Psoas muscle (tissue), 7 donors: ENCODE measurements at regions not wholly inside any gene's neighbourhood (a gene's known extent, or its start where the extent isn't known, plus 50 kb on each side); places are given as distances from the start of the nearest gene placed in this dataset.

Experiments
- ATAC-seq, 4 donors: fragments of 200-7000 bp; cut with Tn5 transposase; one replicate each; pipeline ENCODE4 v1.9.1; 2020; ENCODE audit warnings: moderate library complexity in 3 of 4, mild to moderate bottlenecking in 2 of 4
- DNase-seq, 2 donors: peaks; one replicate each; pipeline ENCODE4 v3.0.0-alpha.2; 2020
- H3K27ac ChIP-seq: fragments of 200-600 bp; one replicate; pipeline ENCODE4 v1.8.0; 2022
- H3K27me3 ChIP-seq, 3 donors: fragments of 200-600 bp in 1 of 3; one replicate each; pipeline versions ENCODE4 v1.6.1 to v1.8.0; 2013 to 2022; ENCODE audit warnings: low read length in 2 of 3, mild to moderate bottlenecking in 2 of 3, moderate library complexity in 1 of 3; ENCODE audit not compliant: insufficient read depth in 3 of 3
- H3K36me3 ChIP-seq, 2 donors: fragments of 200-600 bp in 1 of 2; one replicate each; pipeline versions ENCODE4 v1.6.1 to v1.8.0; 2013 to 2022; ENCODE audit warnings: low read depth in 1 of 2, mild to moderate bottlenecking in 1 of 2, moderate library complexity in 1 of 2; ENCODE audit not compliant: insufficient read depth in 1 of 2
- H3K4me1 ChIP-seq: fragments of 200-600 bp; one replicate; pipeline ENCODE4 v1.8.0; 2022
- H3K4me3 ChIP-seq: fragments of 200-600 bp; one replicate; pipeline ENCODE4 v1.8.0; 2022; ENCODE audit warnings: mild to moderate bottlenecking
- H3K9me3 ChIP-seq: fragments of 200-600 bp; one replicate; pipeline ENCODE4 v1.8.0; 2022
- CTCF ChIP-seq: fragments of 200-600 bp; IDR thresholded peaks from one replicate; pipeline ENCODE4 v1.8.0; 2022; ENCODE audit warnings: antibody characterized with exemption
- WGBS, 3 donors: extraction: QIAGEN DNeasy Blood & Tissue Kit; methylation state at CpG; one replicate each; pipeline versions ENCODE4 v1.1.6 to v1.1.7; 2013; 5-methylcytosine and 5-hydroxymethylcytosine counted together
- intact Hi-C, 2 donors: fragments of 100-400 bp; cut with DNase I; formaldehyde crosslinking; loops; one replicate each; pipeline versions ENCODE4 v1.11.0 to v1.14.2; 2022
- donor health status: healthy with polysubstance abuse.
- donor health status: DM: no; HTN: no; CAD: no; lungs with moderate emphysema.
- donor health status: Bipolar disorder and iron deficiency.
- donor health status: healthy.
- donor health status: DM: yes; HTN: yes; CAD: no.
- donor health status: DM: no; HTN: no; CAD: no.
- donor health status: DM: yes; HTN: yes; CAD: no.

GRCh38 chr6:150713931-150714330 is 114.2 kb downstream of the PLEKHG1 start:
- H3K27me3 ChIP-seq = no peaks in the 10 kb centered on the region
- no peaks in the 10 kb centered on the region for H3K4me1 ChIP-seq
- no peak for ATAC-seq
- DNase-seq = no peak
- 67 to 71% (median 70%) methylated on average over 3 of the region's 3 CpGs for WGBS, 3 donors
- no peak for TF ChIP-seq CTCF
- intact Hi-C loops = no loop called here
- H3K9me3 ChIP-seq = no peaks in the 10 kb centered on the region
- no peaks in the 10 kb centered on the region for H3K36me3 ChIP-seq
- H3K4me3 ChIP-seq = no peak overlapping the region
- H3K27ac ChIP-seq = no peak overlapping the region

GRCh38 chr6:150715133-150715532 is 115.4 kb downstream of the PLEKHG1 start:
- intact Hi-C loops = no loop called here
- TF ChIP-seq CTCF = no peak
- Histone ChIP-seq H3K4me1 (no peaks in the 10 kb centered on the region), H3K36me3 (no peaks in the 10 kb centered on the region), H3K27me3 (peaks cover 0 to 2% (median 0%) of the 10 kb centered on the region in 3 donors), H3K9me3 (no peaks in the 10 kb centered on the region), H3K27ac (no peak overlapping the region), H3K4me3 (no peak overlapping the region)
- 88 to 92% (median 90%) methylated on average over 7 of the region's 7 CpGs for WGBS, 3 donors
- no peak for DNase-seq
- no peak for ATAC-seq

GRCh38 chr6:150717419-150717818 is 117.7 kb downstream of the PLEKHG1 start:
- H3K9me3 ChIP-seq = no peaks in the 10 kb centered on the region
- ATAC-seq = no peak
- no peak overlapping the region for H3K27ac ChIP-seq
- intact Hi-C loops = no loop called here
- no peak for DNase-seq
- WGBS, 3 donors = 76 to 81% (median 81%) methylated on average over 8 of the region's 8 CpGs
- no peaks in the 10 kb centered on the region for H3K4me1 ChIP-seq
- TF ChIP-seq CTCF = no peak
- H3K27me3 ChIP-seq = peaks cover 0 to 2% (median 0%) of the 10 kb centered on the region in 3 donors
- no peaks in the 10 kb centered on the region for H3K36me3 ChIP-seq
- H3K4me3 ChIP-seq = no peak overlapping the region

- no peak for TF ChIP-seq CTCF
- 50 to 57% (median 52%) methylated on average over 7 of the region's 7 CpGs for WGBS, 3 donors
Measured at GRCh38 chr6:150719099-150719766, 119.5 kb downstream of the PLEKHG1 start.

GRCh38 chr6:150719831-150720230 is 120.1 kb downstream of the PLEKHG1 start:
- ATAC-seq (no peak), DNase-seq (no peak)
- H3K36me3 ChIP-seq = no peaks in the 10 kb centered on the region
- intact Hi-C loops = no loop called here
- no peak for TF ChIP-seq CTCF
- H3K9me3 ChIP-seq = no peaks in the 10 kb centered on the region
- H3K4me3 ChIP-seq = no peak overlapping the region
- H3K27me3 ChIP-seq = peaks cover 0 to 2% (median 0%) of the 10 kb centered on the region in 3 donors
- H3K4me1 ChIP-seq = no peaks in the 10 kb centered on the region
- 42 to 76% (median 76%) methylated on average over 1 of the region's 1 CpG for WGBS, 3 donors
- no peak overlapping the region for H3K27ac ChIP-seq

More at GRCh38 chr6:150719099-150719766, 119.5 kb downstream of the PLEKHG1 start:
- H3K4me3 ChIP-seq = no peak overlapping the region
- H3K27me3 ChIP-seq = peaks cover 0 to 2% (median 0%) of the 10 kb centered on the region in 3 donors
- DNase-seq = no peak
- no peaks in the 10 kb centered on the region for H3K36me3 ChIP-seq
- no peak for ATAC-seq
- H3K27ac ChIP-seq = no peak overlapping the region
- no peaks in the 10 kb centered on the region for H3K9me3 ChIP-seq
- intact Hi-C loops = no loop called here
- H3K4me1 ChIP-seq = no peaks in the 10 kb centered on the region
